LNCAP (cell line): ENCODE measurements at regions not wholly inside any gene's neighbourhood (a gene's known extent, or its start where the extent isn't known, plus 50 kb on each side); places are given as distances from the start of the nearest gene placed in this dataset.

ENCODE experiments used
- TF ChIP-seq, protein P1 (sequence below): fragments of 450-650 bp; IDR thresholded peaks from 2 replicates; pipeline ENCODE4 v1.5.1; 2017; ENCODE audit warnings: mild to moderate bottlenecking

DNA sequence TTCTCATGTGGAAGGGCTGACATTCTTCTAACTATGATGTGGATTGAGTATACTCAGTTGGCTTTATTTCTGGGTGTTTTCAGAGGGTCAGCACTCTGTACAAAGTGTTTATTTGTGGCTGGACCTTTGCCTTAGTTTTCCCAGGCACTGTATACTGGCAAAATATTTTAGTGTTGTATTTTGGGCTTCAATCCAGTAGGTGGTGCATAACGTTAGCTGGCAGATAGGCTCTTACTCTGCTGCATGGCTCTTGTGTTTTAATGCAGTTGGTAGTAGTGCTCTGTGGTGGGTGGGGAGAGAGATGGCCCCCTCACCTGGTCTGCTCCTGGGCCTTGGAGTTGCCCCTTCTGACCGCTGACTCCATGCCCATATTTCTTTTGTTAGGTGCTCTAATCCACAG lies 75.6 kb upstream of the REG3A start:
- TF ChIP-seq, protein P1, sequence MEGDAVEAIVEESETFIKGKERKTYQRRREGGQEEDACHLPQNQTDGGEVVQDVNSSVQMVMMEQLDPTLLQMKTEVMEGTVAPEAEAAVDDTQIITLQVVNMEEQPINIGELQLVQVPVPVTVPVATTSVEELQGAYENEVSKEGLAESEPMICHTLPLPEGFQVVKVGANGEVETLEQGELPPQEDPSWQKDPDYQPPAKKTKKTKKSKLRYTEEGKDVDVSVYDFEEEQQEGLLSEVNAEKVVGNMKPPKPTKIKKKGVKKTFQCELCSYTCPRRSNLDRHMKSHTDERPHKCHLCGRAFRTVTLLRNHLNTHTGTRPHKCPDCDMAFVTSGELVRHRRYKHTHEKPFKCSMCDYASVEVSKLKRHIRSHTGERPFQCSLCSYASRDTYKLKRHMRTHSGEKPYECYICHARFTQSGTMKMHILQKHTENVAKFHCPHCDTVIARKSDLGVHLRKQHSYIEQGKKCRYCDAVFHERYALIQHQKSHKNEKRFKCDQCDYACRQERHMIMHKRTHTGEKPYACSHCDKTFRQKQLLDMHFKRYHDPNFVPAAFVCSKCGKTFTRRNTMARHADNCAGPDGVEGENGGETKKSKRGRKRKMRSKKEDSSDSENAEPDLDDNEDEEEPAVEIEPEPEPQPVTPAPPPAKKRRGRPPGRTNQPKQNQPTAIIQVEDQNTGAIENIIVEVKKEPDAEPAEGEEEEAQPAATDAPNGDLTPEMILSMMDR, result peak; percentile 37; the same call in 1 of the 2 replicates

DNA sequence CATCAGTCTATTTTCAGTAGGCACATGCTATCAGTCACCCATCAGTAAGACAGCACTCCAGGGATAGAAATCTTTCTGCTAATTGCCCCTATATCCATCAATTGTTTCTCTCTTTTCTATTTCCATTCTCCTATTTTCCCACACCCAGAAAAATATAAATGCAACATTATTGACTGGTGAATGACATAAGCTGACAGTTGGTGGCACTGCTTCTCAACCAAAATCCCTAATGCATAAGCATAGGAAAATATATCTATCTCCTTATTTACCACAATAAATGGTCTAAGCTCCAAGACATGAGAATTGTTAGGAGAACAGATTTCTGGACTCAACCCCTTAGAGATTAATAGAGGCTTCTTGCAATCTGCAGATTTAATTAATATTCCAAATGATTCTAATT lies 64.0 kb upstream of the REG3A start:
- TF ChIP-seq, protein P1, result peak; percentile 43

DNA sequence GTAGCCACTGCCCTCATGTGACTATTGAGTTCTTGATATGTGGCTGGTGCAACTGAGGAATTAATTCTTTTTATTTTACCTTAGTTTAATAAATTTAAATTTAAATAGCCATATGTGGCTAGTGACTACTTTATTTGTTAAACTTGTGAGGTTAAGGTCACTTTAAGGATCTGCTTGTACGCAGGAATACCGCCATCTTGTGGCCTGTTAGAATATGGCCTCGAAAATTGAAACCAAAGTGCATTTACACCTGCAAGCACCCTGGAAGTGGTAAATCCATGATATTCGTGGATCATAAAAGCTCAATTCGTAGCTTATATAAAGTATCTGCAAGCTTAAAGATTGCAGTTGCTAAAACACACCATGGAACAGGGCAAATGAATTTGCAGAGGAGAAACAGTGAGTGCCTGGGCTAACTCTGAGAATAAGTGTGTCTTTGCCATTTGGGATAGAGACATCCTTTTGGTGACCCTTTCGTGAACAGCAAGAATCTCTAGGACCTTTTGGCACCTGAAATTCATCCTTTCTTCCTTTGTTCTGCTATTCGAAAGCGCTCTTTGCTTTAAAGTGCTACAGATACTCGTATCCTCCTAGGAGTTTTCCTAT lies 59.9 kb upstream of the REG3A start:
- TF ChIP-seq, protein P1, result peak; percentile 71

DNA sequence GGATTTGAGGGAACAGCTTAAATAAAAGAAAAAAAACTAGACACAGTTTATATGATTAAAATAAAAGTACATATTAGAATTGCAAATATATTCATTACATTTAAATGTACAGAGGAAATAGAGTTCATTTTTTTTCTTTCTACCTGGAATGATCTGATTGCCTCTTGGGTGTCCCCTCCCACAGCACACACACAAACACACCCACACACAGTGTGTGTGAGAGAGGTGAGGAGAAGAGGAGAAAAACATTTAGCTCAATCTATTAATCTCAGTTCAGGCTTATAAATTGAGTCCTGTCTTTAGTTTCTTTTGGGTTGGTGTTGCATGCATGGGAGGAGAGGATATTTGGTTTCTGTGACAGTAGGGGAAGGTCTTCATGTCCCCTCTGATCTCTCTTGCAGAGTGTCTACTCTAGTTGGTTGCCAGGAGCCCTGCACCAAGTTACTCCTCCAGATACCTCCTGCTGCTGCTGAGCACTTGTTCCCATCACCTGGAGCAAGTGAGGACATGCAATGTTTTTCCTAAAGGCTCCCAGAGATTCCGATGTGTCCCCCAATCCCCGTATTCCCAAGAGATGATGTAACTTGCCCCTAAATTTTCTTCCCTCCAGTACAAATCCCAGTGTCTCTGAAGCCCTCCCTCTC lies 50.8 kb upstream of the REG3A start:
- TF ChIP-seq, protein P1, result no peak
